NCI-H460 (cell line): ENCODE measurements at regions not wholly inside any gene's neighbourhood (a gene's known extent, or its start where the extent isn't known, plus 50 kb on each side); places are given as distances from the start of the nearest gene placed in this dataset.
"Not testable (repeated sequence)": the region's sequence is repeated elsewhere in the genome, so short reads cannot be mapped to it uniquely, and the experiment has no call there.

Experiments used
- DNase-seq: peaks from one replicate; pipeline ENCODE4 v3.0.0-alpha.2; 2016; ENCODE audit warnings: low read depth; ENCODE audit errors: extremely low read depth

DNA sequence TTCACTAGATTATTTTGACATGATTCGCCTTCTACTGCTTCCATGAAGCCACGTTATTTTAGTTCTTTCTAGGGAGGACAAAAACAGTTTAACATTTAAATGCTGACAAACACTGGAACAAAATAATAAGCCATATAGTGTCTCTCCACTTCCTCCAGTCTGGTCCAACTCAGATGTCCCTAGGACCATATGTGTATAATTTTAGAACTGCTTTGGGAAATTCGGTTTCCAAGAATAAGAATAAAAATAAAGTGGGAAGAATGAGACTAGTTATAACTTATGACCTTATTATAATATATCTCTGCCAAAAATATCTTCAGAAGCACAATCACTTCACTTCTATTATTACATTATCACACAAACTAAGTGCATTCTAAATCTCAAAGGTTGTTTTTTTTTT is 164.4 kb upstream of the POF1B start:
- DNase-seq = no peak

DNA sequence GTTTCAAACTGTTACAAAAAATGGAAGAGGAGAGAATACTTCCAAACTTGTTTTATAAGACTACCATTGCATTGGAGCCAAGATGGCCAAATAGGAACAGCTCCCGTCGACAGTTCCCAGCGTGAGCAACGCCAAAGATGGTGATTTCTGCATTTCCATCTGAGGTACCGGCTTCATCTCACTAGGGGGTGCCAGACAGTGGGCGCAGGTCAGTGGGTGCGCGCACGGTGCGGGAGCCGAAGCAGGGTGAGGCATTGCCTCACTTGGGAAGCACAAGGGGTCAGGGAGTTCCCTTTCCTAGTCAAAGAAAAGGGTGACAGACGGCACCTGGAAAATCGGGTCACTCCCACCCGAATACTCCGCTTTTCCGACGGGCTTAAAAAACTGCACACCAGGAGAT is 149.7 kb upstream of the POF1B start:
- DNase-seq = not testable (repeated sequence)

DNA sequence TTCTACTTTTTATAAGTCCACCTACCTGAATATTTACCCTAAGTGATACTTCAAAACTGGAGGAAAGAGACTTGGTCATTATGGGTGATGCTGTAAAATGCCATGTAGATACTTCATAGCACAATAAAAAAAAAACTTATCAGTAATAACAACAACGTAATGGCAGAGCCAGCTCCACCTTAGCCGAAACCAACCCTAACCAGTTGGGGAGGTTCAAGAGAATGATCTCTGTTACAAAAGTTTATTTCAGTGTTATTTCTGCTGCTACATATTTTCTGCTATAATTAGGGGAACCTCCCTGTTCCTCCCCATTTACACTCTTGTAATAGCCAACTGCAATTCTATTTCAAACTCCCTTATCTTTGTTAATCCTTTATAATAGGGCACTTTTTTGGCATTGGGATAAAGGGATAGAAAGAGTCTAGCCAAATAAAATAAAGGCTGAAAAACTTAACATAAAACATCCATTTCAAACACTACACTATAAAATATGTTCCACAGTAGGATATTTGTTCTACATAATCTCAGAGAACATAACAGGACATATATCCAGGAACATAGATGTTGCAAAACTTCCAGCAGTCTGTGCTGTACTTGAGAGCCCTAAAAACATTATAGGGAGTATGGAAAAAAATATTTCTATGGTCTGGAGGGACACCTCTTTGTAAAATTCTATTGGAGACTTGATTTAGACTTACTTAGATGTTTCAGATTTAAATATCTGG is 138.7 kb upstream of the POF1B start:
- DNase-seq = no peak

DNA sequence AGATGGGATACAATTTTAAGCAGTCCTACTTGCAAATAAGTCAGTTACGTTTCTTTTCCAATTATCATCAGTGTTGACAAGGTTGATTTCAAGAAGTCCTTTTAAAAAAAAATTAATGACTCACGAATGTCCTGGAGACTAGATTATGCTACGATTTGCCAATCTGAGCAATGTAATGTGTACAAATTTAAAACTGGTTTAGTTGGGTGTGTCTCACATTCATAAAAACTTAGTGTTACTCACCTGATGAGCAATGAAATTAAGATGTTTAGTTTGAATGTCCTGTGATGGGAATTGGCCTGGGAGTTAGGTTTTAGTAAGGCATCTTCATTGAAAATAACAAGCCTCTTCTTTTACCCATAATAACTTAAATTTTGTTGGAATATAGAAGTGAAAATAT is 136.7 kb upstream of the POF1B start:
- no peak for DNase-seq

DNA sequence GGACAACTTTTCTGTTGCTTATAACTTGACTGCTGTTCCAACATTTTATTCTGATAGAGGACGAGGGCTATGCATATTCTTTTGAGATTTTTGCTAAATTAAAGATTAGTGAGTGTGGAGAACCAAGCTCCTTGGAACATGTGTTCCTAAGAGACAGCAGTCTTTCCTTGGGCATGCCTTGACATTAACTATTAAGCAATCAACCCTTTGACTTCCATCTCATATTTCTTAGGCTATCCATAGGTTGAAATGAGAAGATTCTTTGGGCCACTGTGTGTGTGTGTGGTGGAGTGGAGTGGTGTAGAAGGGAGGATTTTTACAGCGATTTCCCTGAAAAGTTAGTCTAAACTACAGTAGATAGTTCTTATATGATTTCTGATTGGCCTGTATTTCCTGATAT is 127.4 kb upstream of the POF1B start:
- no peak for DNase-seq

DNA sequence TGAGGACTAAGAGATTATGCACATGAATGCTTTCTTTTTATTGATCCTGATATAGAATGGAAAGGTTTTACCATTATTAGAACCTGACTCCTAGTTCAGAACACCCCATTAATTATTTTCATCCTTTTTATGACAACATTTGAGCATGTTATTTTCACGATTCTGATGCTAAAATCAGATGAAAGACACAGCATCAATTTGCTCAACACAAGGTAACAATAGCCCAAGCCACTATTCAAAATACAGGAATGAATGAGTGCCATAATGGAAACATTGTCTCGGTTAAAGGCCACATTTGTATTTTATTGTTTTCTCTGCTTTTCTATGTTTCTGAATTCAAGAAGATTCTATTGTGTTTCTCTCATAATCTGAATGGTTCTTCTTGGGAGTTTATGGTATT is 126.3 kb upstream of the POF1B start:
- no peak for DNase-seq

DNA sequence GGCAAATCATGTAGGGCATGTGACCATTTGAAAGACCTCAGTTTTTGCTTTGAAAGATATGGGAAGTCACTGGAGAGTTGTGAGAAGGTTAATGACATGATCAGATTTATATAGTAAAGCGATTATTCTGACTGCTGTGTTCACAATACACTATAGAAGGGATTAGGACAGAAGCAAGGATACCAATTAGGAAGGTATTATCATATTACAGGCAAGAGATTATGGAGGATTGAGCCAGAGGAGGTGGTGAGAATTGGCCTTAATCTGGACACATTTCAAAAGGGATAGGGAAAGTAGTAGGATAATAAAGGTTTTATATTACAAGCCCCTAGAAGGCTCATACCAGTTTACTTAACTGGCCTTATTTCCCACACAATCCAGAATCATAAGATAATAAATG is 124.9 kb upstream of the POF1B start:
- DNase-seq = no peak

DNA sequence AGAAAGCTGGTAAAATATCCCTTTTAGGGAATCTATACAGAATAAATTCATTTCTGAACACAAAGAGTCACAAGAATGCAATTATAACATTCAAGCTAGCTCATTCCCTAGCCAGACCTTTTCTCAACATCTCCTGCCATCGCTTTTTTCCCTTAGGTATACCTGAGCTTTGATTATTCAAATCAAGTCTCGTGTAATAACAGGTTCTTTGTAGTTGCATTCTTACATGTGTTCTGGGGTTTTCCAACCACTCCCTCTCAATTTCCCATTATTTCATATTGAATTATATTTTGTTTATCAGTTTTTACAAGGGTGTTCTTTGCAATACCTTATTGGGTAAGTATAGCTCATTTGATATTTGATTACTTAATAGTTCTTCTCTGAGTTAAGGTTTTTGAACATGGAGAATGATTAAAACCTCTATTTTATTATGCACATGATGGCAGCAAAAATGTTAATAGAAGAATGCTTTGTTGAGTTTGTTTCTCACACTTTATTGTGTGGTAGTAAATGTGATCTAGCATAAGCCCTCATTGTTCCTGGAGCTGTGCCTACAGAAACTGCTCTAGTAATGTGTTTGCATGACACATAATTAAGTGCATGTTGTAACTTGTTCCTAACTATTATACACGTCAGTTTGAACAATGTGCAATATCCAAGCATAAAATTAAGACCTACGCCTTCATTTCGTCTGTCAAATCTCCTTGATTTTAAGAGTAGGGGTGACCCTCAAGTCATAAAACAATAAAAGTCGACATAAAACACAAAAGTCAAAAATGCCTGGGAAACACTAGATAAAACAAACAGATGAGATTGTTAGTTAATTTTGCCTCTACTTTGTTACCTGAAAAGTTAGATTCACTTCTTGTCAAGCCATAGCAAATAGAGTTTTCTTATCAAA is 124.0 kb upstream of the POF1B start:
- DNase-seq = no peak

DNA sequence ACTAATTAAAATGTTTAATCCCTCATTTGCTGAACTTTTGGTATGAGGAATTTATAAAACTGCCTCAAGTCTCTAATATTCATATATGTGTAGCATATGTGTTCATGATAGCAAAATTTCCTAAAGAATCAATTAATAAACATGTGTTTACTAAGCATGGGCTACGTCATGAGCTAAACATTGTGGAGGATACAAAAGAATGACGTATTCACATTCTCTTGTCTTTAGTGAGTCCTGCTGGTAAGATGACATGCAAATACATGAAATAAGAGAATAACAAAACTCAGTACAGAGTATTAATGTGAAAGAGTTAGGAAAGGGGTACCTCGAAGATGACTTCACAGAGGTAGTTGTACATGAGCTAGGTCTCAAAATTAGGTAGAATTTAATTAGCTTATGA is 121.9 kb upstream of the POF1B start:
- no peak for DNase-seq

DNA sequence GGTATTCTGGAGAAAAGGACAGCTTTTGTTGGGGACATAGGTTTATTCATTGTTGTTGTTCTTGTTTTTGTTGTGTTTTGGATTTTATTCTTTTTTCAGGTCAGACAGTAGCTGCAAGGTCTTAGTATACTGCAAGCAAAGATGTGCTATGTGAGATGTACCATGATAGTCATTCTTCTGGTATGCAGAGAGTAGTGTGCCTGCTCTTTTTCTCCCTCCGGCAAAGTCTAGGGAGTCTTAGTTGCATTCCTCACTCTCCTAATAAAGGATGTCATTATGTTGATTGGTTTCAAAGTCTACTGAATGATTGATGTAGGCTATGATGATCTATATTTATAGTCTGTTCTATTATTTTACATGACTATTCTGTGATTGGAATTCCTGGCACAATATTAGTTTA is 119.9 kb upstream of the POF1B start:
- no peak for DNase-seq

DNA sequence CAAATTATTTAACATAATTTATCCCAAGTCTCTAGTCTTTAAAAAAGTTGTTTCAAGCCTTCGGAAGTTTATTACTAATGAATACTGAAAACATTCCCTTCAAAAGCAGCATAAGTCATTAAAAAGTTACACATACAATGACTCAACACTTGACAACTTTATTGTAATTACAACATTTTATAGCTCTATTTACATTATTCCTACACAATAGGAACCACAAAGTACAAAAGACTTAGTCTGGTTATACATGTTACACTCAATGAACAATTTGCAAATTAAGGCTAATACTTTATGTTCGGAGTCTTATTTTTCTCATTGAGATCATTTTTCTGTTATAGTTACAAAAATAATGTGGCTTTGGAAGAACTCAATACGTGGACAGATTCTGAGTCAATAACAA is 114.4 kb upstream of the POF1B start:
- DNase-seq = no peak

DNA sequence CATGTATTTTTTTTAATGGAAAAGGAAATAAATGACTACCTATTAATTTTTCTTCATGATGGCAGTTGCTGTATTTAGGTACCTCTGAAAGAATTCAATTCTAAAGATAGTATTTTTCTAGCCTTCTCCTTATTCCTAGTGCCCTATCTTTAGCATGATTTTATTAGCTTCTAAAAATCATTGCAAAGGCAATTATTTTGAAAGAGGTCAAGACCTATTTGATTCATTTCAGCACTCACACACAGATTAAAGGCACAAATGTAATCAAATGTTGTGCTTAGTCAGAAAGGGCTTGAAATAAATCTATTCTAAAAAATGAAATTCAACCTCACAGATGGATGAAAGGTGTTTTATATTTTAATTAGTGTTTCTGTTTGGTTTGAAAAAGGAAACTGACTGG is 74.8 kb upstream of the POF1B start:
- no peak for DNase-seq

DNA sequence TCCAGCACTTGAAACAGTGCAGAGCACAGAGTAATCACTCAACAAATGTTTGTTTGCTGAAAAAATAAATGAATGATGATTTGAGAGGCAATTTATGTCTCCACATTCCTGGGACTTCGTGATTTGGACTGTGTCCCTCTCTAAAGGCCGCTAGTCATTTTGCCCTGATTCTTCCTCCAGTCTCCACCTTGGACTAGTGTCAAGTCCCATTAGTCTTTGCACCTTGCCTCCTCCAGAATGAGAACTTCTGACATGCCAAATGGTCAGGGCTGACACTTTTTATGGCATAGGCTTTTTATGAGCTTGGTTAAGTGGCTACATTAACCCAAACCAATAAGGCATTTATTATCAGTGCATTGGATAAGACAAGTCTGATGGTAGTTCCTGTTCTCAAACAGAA is 65.1 kb upstream of the POF1B start:
- no peak for DNase-seq
